Mesenchymal stem cell (in vitro differentiated cells and primary cell): ENCODE measurements at regions not wholly inside any gene's neighbourhood (a gene's known extent, or its start where the extent isn't known, plus 50 kb on each side); places are given as distances from the start of the nearest gene placed in this dataset.

Experiments
- DNase-seq: peaks from one replicate; pipeline ENCODE4 v3.0.0-alpha.2; 2013
- H2AFZ ChIP-seq: one replicate; pipeline ENCODE4 v1.6.1; 2013; ENCODE audit warnings: low read depth, mild to moderate bottlenecking, control low read depth, inconsistent platforms, low read length, moderate library complexity
- H2AK5ac ChIP-seq: 2 replicates; pipeline ENCODE4 v1.6.1; 2013; ENCODE audit warnings: low read length, moderate library complexity, mild to moderate bottlenecking, inconsistent platforms; ENCODE audit not compliant: severe bottlenecking
- H2BK120ac ChIP-seq: one replicate; pipeline ENCODE4 v1.6.1; 2013; ENCODE audit warnings: low read depth, mild to moderate bottlenecking, inconsistent platforms, low read length, moderate library complexity
- H2BK12ac ChIP-seq, 2 experiments: one replicate each; pipeline ENCODE4 v1.6.1; 2013; ENCODE audit warnings: inconsistent platforms in 2 of 2, low read length in 2 of 2, mild to moderate bottlenecking in 2 of 2, moderate library complexity in 2 of 2, control low read depth in 1 of 2
- H2BK15ac ChIP-seq: one replicate; pipeline ENCODE4 v1.6.1; 2013; ENCODE audit warnings: mild to moderate bottlenecking, low read depth, inconsistent platforms; ENCODE audit not compliant: poor library complexity, severe bottlenecking
- H2BK5ac ChIP-seq: 2 replicates; pipeline ENCODE4 v1.6.1; 2013; ENCODE audit warnings: low read depth, mild to moderate bottlenecking, low read length, control low read depth, inconsistent platforms; ENCODE audit not compliant: poor library complexity, severe bottlenecking
- H3K14ac ChIP-seq, 2 experiments: one replicate each; pipeline ENCODE4 v1.6.1; 2013; ENCODE audit warnings: inconsistent platforms in 2 of 2, low read length in 2 of 2, control low read depth in 1 of 2, mild to moderate bottlenecking in 1 of 2, moderate library complexity in 1 of 2
- H3K18ac ChIP-seq, 2 experiments: one replicate each; pipeline ENCODE4 v1.6.1; 2013; ENCODE audit warnings: inconsistent platforms in 2 of 2, low read length in 2 of 2, control low read depth in 1 of 2, low read depth in 1 of 2, mild to moderate bottlenecking in 1 of 2
- H3K23ac ChIP-seq, 2 experiments: one replicate each; pipeline ENCODE4 v1.6.1; 2013; ENCODE audit warnings: inconsistent platforms in 2 of 2, low read length in 2 of 2, mild to moderate bottlenecking in 2 of 2, moderate library complexity in 2 of 2, control low read depth in 1 of 2
- H3K27ac ChIP-seq: 2 replicates; pipeline ENCODE4 v1.5.1; 2013; ENCODE audit warnings: mild to moderate bottlenecking, moderate library complexity, low read length, control low read depth, inconsistent platforms; ENCODE audit not compliant: poor library complexity, severe bottlenecking
- H3K27me3 ChIP-seq, 2 experiments: 2 replicates each; pipeline versions ENCODE4 v1.6.1 to v1.7.0; 2013; ENCODE audit warnings: low read length in 2 of 2, mild to moderate bottlenecking in 2 of 2, moderate library complexity in 2 of 2, control low read depth in 1 of 2, inconsistent platforms in 1 of 2; ENCODE audit not compliant: control insufficient read depth in 1 of 2, insufficient read depth in 1 of 2
- H3K36me3 ChIP-seq, 2 experiments: 2 replicates each; pipeline versions ENCODE4 v1.6.1 to v1.7.0; 2013; ENCODE audit warnings: low read length in 2 of 2, control low read depth in 1 of 2, inconsistent platforms in 1 of 2, low read depth in 1 of 2, mild to moderate bottlenecking in 1 of 2; ENCODE audit not compliant: insufficient read depth in 2 of 2, control insufficient read depth in 1 of 2
- H3K4ac ChIP-seq, 2 experiments: one replicate each; pipeline ENCODE4 v1.6.1; 2013; ENCODE audit warnings: inconsistent platforms in 2 of 2, low read length in 2 of 2, mild to moderate bottlenecking in 2 of 2, moderate library complexity in 2 of 2, control low read depth in 1 of 2, low read depth in 1 of 2
- H3K4me1 ChIP-seq: 2 replicates; pipeline ENCODE4 v1.6.1; 2013; ENCODE audit warnings: low read depth, low read length, control low read depth; ENCODE audit not compliant: control insufficient read depth, insufficient read depth
- H3K4me2 ChIP-seq: 2 replicates; pipeline ENCODE4 v1.6.1; 2013; ENCODE audit warnings: low read length, mild to moderate bottlenecking, inconsistent platforms; ENCODE audit not compliant: poor library complexity, severe bottlenecking
- H3K4me3 ChIP-seq, 2 experiments: 2 replicates each; pipeline versions ENCODE4 v1.5.1 to v1.7.0; 2013; ENCODE audit warnings: low read length in 2 of 2, mild to moderate bottlenecking in 2 of 2, control low read depth in 1 of 2, low read depth in 1 of 2; ENCODE audit not compliant: insufficient read depth in 1 of 2
- H3K79me1 ChIP-seq: replicated peaks from 2 replicates; pipeline ENCODE4 v1.6.1; 2013; ENCODE audit warnings: mild to moderate bottlenecking, control low read depth, low read length, inconsistent platforms; ENCODE audit not compliant: poor library complexity, severe bottlenecking
- H3K9ac ChIP-seq: 2 replicates; pipeline ENCODE4 v1.7.0; 2013; ENCODE audit warnings: mild to moderate bottlenecking, low read length, moderate library complexity
- H3K9me3 ChIP-seq: 2 replicates; pipeline ENCODE4 v1.7.0; 2013; ENCODE audit warnings: mild to moderate bottlenecking, low read length; ENCODE audit not compliant: control insufficient read depth
- H4K8ac ChIP-seq: one replicate; pipeline ENCODE4 v1.6.1; 2013; ENCODE audit warnings: inconsistent platforms, mild to moderate bottlenecking, low read length, moderate library complexity
- H4K91ac ChIP-seq: one replicate; pipeline ENCODE4 v1.6.1; 2013; ENCODE audit warnings: mild to moderate bottlenecking, low read length, inconsistent platforms
- WGBS: methylation state at CpG from one replicate; pipeline ENCODE4 v1.1.7; 2013; ENCODE audit warnings: mixed read lengths; 5-methylcytosine and 5-hydroxymethylcytosine counted together

DNA sequence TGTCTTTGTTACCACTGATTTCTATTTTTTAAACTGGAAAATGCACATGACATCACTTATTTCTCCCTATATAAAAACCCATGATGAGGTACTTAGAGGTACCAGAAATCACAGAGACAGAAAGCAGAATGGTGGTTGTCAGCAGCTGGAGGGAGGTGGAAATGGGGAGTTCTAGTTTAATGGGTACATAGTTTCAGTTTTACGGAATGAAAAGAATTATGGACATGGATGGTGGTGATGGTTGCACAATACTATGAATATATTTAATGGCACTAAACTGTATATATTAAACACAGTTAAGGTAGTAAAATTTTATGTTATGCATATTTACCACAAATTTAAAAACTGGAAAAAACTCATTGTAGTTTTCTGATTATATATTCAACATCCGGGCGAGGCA, 50.5 kb upstream of the CPEB4 start:
- Histone ChIP-seq H3K4me1 (peaks cover 4% of the 10 kb centered on the region), H3K27ac (no peak overlapping the region), H2AK5ac (no peak overlapping the region), H3K23ac (no peak overlapping the region), H3K4me2 (no peak overlapping the region), H3K14ac (no peak overlapping the region), H2BK12ac (no peak overlapping the region), H3K18ac (no peak overlapping the region), H3K36me3 (no peaks in the 10 kb centered on the region), H3K9me3 (no peaks in the 10 kb centered on the region), H4K8ac (no peak overlapping the region), H3K27me3 (no peaks in the 10 kb centered on the region), H2BK5ac (no peak overlapping the region), H4K91ac (no peak overlapping the region), H3K4ac (no peak overlapping the region), H3K79me1 (no peaks in the 10 kb centered on the region), H3K9ac (no peak overlapping the region), H3K4me3 (no peak overlapping the region), H2BK15ac (no peak overlapping the region), H2BK120ac (no peak overlapping the region), H2AFZ (no peak overlapping the region)
- WGBS = no CpG with 5 or more reads among the region's 3 CpGs
- DNase-seq = no peak
